OCI-LY7 (cell line): ENCODE measurements at regions not wholly inside any gene's neighbourhood (a gene's known extent, or its start where the extent isn't known, plus 50 kb on each side); places are given as distances from the start of the nearest gene placed in this dataset.

ENCODE experiments used
- BruUV-seq: library from RNA; stranded (reverse); fragments of 400-500 nt; replicated peaks from 2 replicates; lab custom pipeline; 2021; lab: Mats Ljungman, UMichigan
- CTCF ChIA-PET: fragments of 300-600 bp; sonication (Branson Sonifier 250); formaldehyde crosslinking; loops from one replicate; lab custom pipeline; 2022; ENCODE audit warnings: antibody characterized with exemption; ENCODE audit not compliant: unreplicated experiment; lab: Charles Lee
- POLR2A ChIA-PET: fragments of 300-600 bp; sonication (Branson Sonifier 250); formaldehyde crosslinking; loops from one replicate; lab custom pipeline; 2022; ENCODE audit warnings: antibody characterized with exemption; lab: Charles Lee
- DNase-seq: peaks from one replicate; pipeline ENCODE4 v3.0.0-alpha.2; 2015; ENCODE audit warnings: low spot score
- H2AFZ ChIP-seq: fragments of 200-600 bp; sonication (generic), shearing (Covaris generic); 2 replicates; pipeline ENCODE4 v1.6.1; 2014; ENCODE audit warnings: mild to moderate bottlenecking, antibody characterized with exemption, low read length, moderate library complexity
- H3K27ac ChIP-seq: fragments of 200-600 bp; sonication (generic); 2 replicates; pipeline ENCODE4 v1.5.1; 2014; ENCODE audit warnings: mixed run types, low read depth, mild to moderate bottlenecking, moderate library complexity, low read length, inconsistent platforms; ENCODE audit not compliant: poor library complexity, severe bottlenecking
- H3K36me3 ChIP-seq: fragments of 200-600 bp; sonication (generic); 2 replicates; pipeline ENCODE4 v1.6.1; 2014; ENCODE audit warnings: mild to moderate bottlenecking, antibody characterized with exemption, low read length, moderate library complexity, mixed read lengths; ENCODE audit not compliant: insufficient read depth
- H3K4me1 ChIP-seq: fragments of 200-600 bp; sonication (generic); 2 replicates; pipeline ENCODE4 v1.5.1; 2014; ENCODE audit warnings: mild to moderate bottlenecking, low read length; ENCODE audit not compliant: insufficient read depth, poor library complexity, severe bottlenecking
- H3K4me2 ChIP-seq: fragments of 200-600 bp; sonication (generic); 2 replicates; pipeline ENCODE4 v1.6.1; 2014; ENCODE audit warnings: mild to moderate bottlenecking, low read length
- H3K4me3 ChIP-seq: fragments of 200-600 bp; sonication (generic); 2 replicates; pipeline ENCODE4 v1.5.1; 2014; ENCODE audit warnings: mild to moderate bottlenecking, low read depth, low read length; ENCODE audit not compliant: poor library complexity, severe bottlenecking
- H3K79me2 ChIP-seq: fragments of 200-600 bp; sonication (generic); 2 replicates; pipeline ENCODE4 v1.6.1; 2016; ENCODE audit warnings: low read depth, mild to moderate bottlenecking, low read length, moderate library complexity, mixed read lengths; ENCODE audit not compliant: insufficient read depth
- H3K9me2 ChIP-seq: fragments of 200-600 bp; sonication (generic); 2 replicates; pipeline ENCODE4 v1.6.1; 2016; ENCODE audit warnings: mild to moderate bottlenecking, low read length, mixed read lengths; ENCODE audit not compliant: insufficient read depth
- H3K9me3 ChIP-seq: fragments of 200-600 bp; sonication (generic); 2 replicates; pipeline ENCODE4 v1.6.1; 2014; ENCODE audit warnings: mild to moderate bottlenecking, mixed run types, low read length, mixed read lengths
- H4K20me1 ChIP-seq: fragments of 200-600 bp; sonication (generic); 2 replicates; pipeline ENCODE4 v1.6.1; 2014; ENCODE audit warnings: mild to moderate bottlenecking, antibody characterized with exemption, low read length, moderate library complexity, mixed read lengths; ENCODE audit not compliant: insufficient read depth
- CTCF ChIP-seq: fragments of 200-600 bp; sonication (generic); conservative IDR thresholded peaks from 2 replicates; pipeline ENCODE4 v1.5.1; 2014; ENCODE audit warnings: mild to moderate bottlenecking, antibody characterized with exemption, low read length, moderate library complexity, mixed read lengths
- EZH2phosphoT487 ChIP-seq: fragments of 200-600 bp; sonication (generic); IDR thresholded peaks from 2 replicates; pipeline ENCODE4 v1.6.1; 2018; ENCODE audit warnings: low read depth, borderline replicate concordance, mild to moderate bottlenecking, mixed run types, antibody characterized with exemption, low read length, moderate library complexity, mixed read lengths
- intact Hi-C: fragments of 100-400 bp; cut with micrococcal nuclease; formaldehyde crosslinking; loops from one replicate; pipeline ENCODE4 v1.10.0; 2022; ENCODE audit not compliant: unreplicated experiment

DNA sequence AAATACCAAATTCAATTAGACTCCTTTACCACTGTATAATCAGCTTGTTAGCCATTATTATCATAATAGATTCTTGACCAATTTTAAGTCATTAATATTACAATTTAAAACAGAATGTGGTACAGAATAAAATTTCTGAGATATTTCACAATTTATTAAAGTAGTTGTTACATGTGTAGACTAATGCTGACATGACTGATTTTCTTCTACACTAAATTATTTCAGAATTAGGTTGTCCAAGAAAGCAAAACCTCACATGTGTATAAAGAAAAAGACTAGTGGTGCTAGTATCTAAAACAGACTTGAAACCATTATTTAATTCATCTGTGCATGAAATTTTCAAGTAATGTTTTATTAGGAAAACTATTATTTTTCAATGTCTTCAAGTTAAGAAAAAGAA is 79.2 kb upstream of the COL3A1 start:
- no peak overlapping the region for H3K4me3 ChIP-seq
- H3K4me2 ChIP-seq, result no peak overlapping the region
- intact Hi-C loops, result no loop called here
- H3K9me3 ChIP-seq, result no peaks in the 10 kb centered on the region
- no peaks in the 10 kb centered on the region for H4K20me1 ChIP-seq
- no peaks in the 10 kb centered on the region for H3K79me2 ChIP-seq
- CTCF ChIA-PET, result no interaction called here
- H2AFZ ChIP-seq, result no peak overlapping the region
- TF ChIP-seq CTCF, result no peak
- no peak for TF ChIP-seq EZH2phosphoT487
- POLR2A ChIA-PET, result interaction anchor here (0.7 kb wide), 1 partner anchor 14 kb away, joined by 3 read pairs; no protein-coding TSS in a partner anchor
- no peaks in the 10 kb centered on the region for H3K4me1 ChIP-seq
- BruUV-seq, result no TSS peak
- no peaks in the 10 kb centered on the region for H3K36me3 ChIP-seq
- no peak for DNase-seq
- H3K9me2 ChIP-seq, result no peaks in the 10 kb centered on the region
- H3K27ac ChIP-seq, result no peak overlapping the region

GRCh38 chr2:188897096-188897495 is 77.1 kb upstream of the COL3A1 start:
- Histone ChIP-seq H3K4me1 (no peaks in the 10 kb centered on the region), H4K20me1 (no peaks in the 10 kb centered on the region), H2AFZ (no peak overlapping the region), H3K36me3 (no peaks in the 10 kb centered on the region), H3K4me3 (no peak overlapping the region), H3K27ac (no peak overlapping the region), H3K4me2 (no peak overlapping the region), H3K79me2 (no peaks in the 10 kb centered on the region), H3K9me3 (no peaks in the 10 kb centered on the region), H3K9me2 (no peaks in the 10 kb centered on the region)
- no TSS peak for BruUV-seq
- DNase-seq, result no peak
- TF ChIP-seq EZH2phosphoT487 (no peak), CTCF (no peak)
- intact Hi-C loops, result no loop called here
- ChIA-PET CTCF (no interaction called here), POLR2A (no interaction called here)

DNA sequence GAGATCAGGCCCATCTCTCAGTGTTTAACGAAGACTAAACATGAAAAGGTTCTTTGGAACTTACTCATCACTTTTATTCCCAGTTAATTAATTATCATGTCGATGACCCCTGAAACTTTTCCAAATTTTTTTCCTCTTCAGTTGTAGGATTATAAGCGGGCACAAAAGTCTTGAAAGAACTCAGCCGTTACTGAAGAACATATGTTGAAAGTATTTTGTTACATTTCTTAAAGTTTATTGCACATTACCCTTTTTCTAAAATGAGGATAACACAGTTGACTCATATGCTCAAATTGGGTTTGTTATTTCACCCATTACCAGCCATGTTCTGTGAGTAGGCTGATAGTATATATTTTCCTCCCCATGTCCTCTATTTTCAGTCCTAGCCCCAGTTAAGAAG is 75.9 kb upstream of the COL3A1 start:
- H3K4me2 ChIP-seq, result no peak overlapping the region
- no peak for DNase-seq
- no peak overlapping the region for H3K4me3 ChIP-seq
- TF ChIP-seq CTCF (no peak), EZH2phosphoT487 (no peak)
- no peaks in the 10 kb centered on the region for H3K36me3 ChIP-seq
- no peaks in the 10 kb centered on the region for H3K9me3 ChIP-seq
- intact Hi-C loops, result no loop called here
- H3K9me2 ChIP-seq, result no peaks in the 10 kb centered on the region
- CTCF ChIA-PET, result no interaction called here
- H2AFZ ChIP-seq, result no peak overlapping the region
- POLR2A ChIA-PET, result no interaction called here
- no peaks in the 10 kb centered on the region for H3K79me2 ChIP-seq
- no peaks in the 10 kb centered on the region for H3K4me1 ChIP-seq
- no TSS peak for BruUV-seq
- no peak overlapping the region for H3K27ac ChIP-seq
- H4K20me1 ChIP-seq, result no peaks in the 10 kb centered on the region
